Esophagus squamous epithelium (tissue), 5 donors: ENCODE measurements at regions not wholly inside any gene's neighbourhood (a gene's known extent, or its start where the extent isn't known, plus 50 kb on each side); places are given as distances from the start of the nearest gene placed in this dataset.

ENCODE experiments used
- DNase-seq: peaks from one replicate; lab custom pipeline; 2025; lab: John Stamatoyannopoulos, UW
- H3K27ac ChIP-seq, 4 donors: fragments of 200-600 bp; sonication (generic); one replicate each; pipeline ENCODE4 v1.5.1; 2016 to 2019; ENCODE audit warnings: mild to moderate bottlenecking in 1 of 4
- H3K27me3 ChIP-seq, 4 donors: fragments of 200-600 bp; sonication (generic); 1 replicate in 3 of 4; 2 replicates in 1 of 4; pipeline versions ENCODE4 v1.5.1 to v1.6.0; 2017 to 2021; ENCODE audit warnings: antibody characterized with exemption in 1 of 4
- H3K36me3 ChIP-seq, 3 donors: fragments of 200-600 bp; sonication (generic); one replicate each; pipeline ENCODE4 v1.5.1; 2016 to 2019
- H3K4me1 ChIP-seq, 3 donors: fragments of 200-600 bp; sonication (generic); one replicate each; pipeline ENCODE4 v1.5.1; 2017 to 2019
- H3K4me3 ChIP-seq, 4 donors: fragments of 200-600 bp; sonication (generic); 1 replicate in 3 of 4; 2 replicates in 1 of 4; pipeline ENCODE4 v1.5.1; 2016 to 2019; ENCODE audit warnings: mild to moderate bottlenecking in 2 of 4, moderate library complexity in 1 of 4
- H3K9me3 ChIP-seq, 3 donors: fragments of 200-600 bp; sonication (generic); one replicate each; pipeline ENCODE4 v1.5.1; 2016 to 2019
- POLR2A ChIP-seq, 4 donors: fragments of 450-650 bp; IDR thresholded peaks; one replicate each; pipeline ENCODE4 v1.6.1; 2017; ENCODE audit warnings: antibody characterized with exemption in 4 of 4, mild to moderate bottlenecking in 4 of 4, moderate library complexity in 3 of 4
- WGBS, 2 donors: methylation state at CpG; one replicate each; pipeline ENCODE4 v1.1.5; 2018; 5-methylcytosine and 5-hydroxymethylcytosine counted together
- intact Hi-C: fragments of 100-400 bp; cut with DNase I; formaldehyde crosslinking; loops from one replicate; pipeline ENCODE4 v1.15.0; 2022
- TF ChIP-seq, protein P1 (sequence below), 6 experiments: fragments of 450-650 bp in 4 of 6; fragments of 200-600 bp in 2 of 6; sonication (generic) in 2 of 6; IDR thresholded peaks; one replicate each; pipeline ENCODE4 v1.5.1; 2016 to 2019; ENCODE audit warnings: antibody characterized with exemption in 6 of 6, mild to moderate bottlenecking in 4 of 6, moderate library complexity in 4 of 6
- donor health status: DM: yes; HTN: yes; CAD: no.

DNA sequence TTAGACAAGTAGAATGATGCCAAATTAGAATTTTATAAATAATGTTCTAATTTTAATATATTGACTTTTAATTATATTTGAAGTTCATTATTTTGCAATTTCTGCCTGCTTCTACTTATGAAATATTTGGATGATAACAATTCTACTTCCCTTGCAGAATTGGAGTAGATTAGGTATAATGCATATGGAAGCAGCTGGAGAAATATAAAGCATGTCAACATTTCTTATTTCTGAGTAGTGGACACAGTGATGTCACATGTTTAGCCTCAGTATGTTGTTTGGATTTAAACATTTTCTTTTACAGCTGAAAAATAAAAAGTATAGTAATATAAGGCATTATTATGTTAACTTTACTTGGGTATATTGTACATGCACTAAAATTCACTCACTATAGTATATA lies 344.2 kb upstream of the E2F7 start:
- Histone ChIP-seq H3K4me1 (no peaks in the 10 kb centered on the region), H3K27ac (no peak overlapping the region), H3K27me3 (no peaks in the 10 kb centered on the region), H3K4me3 (no peak overlapping the region), H3K36me3 (no peaks in the 10 kb centered on the region), H3K9me3 (no peaks in the 10 kb centered on the region)
- intact Hi-C loops: no loop called here
- no peak for TF ChIP-seq POLR2A (IDR thresholded peaks at IDR 0.05)
- TF ChIP-seq, protein P1, sequence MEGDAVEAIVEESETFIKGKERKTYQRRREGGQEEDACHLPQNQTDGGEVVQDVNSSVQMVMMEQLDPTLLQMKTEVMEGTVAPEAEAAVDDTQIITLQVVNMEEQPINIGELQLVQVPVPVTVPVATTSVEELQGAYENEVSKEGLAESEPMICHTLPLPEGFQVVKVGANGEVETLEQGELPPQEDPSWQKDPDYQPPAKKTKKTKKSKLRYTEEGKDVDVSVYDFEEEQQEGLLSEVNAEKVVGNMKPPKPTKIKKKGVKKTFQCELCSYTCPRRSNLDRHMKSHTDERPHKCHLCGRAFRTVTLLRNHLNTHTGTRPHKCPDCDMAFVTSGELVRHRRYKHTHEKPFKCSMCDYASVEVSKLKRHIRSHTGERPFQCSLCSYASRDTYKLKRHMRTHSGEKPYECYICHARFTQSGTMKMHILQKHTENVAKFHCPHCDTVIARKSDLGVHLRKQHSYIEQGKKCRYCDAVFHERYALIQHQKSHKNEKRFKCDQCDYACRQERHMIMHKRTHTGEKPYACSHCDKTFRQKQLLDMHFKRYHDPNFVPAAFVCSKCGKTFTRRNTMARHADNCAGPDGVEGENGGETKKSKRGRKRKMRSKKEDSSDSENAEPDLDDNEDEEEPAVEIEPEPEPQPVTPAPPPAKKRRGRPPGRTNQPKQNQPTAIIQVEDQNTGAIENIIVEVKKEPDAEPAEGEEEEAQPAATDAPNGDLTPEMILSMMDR (IDR thresholded peaks at IDR 0.05): no peak
- no peak for DNase-seq

DNA sequence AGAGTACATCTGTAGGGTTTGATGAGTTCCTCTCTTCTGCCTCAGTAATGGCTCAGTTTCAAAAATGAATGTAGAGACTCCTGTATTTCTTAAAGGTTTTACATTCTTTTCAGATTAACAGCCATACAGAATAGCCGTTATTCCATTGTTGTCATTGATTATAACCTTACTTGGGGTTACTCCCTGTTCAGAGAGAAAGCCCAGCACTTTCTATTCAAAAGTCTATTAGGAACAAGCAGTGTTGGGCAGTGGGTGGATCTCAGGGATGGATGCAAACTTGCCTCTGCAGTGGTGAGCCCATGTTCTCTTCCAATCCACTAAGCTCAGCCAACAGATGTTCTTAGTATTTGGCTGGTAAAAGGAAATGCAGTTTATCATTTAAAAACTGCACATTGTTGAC lies 342.6 kb upstream of the E2F7 start:
- TF ChIP-seq POLR2A (IDR thresholded peaks at IDR 0.05): no peak
- TF ChIP-seq, protein P1 (IDR thresholded peaks at IDR 0.05): no peak
- Histone ChIP-seq H3K4me1 (peaks cover 0 to under 1% (median 0%) of the 10 kb centered on the region in 3 donors), H3K27me3 (no peaks in the 10 kb centered on the region), H3K9me3 (no peaks in the 10 kb centered on the region), H3K36me3 (no peaks in the 10 kb centered on the region), H3K27ac (no peak overlapping the region), H3K4me3 (no peak overlapping the region)
- intact Hi-C loops: no loop called here
- 60 to 64% methylated on average over 1 of the region's 1 CpG for WGBS, 2 donors
- DNase-seq: no peak

DNA sequence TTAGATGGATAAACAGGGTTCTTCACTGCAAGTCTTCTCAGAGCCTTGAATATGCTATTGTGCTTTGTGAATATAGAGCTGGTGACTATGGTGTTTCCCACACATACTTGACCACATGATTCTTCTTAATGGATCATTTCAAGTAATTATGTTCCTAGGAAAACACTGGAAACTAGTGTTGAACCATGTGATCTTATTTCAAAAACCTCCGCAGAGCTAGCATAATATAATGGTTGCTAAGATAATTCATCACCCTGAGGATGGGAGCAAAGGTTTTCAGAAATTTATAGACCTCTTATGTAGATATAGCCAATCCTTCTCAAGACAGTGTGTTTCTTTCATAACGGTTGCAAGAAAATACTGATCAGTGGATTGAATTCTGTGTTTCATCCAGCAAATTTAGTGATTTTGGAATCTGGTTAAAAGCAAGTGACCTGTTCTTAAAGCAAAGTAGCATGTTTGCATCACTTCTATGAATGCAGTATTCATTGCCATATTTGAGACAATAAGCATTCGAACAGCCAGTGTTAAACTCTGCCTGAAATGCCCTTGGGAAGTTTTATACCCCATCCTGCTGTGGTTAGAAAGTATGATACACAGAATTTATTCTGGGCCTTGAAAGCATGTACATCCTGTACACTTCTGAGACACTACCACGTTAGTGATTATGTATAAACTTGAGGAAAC lies 341.0 kb upstream of the E2F7 start:
- Histone ChIP-seq H3K4me1 (peaks cover 0 to 8% (median 0%) of the 10 kb centered on the region in 3 donors), H3K9me3 (no peaks in the 10 kb centered on the region), H3K27me3 (no peaks in the 10 kb centered on the region), H3K36me3 (no peaks in the 10 kb centered on the region), H3K4me3 (no peak overlapping the region), H3K27ac (no peak overlapping the region)
- intact Hi-C loops: no loop called here
- no peak for TF ChIP-seq POLR2A (IDR thresholded peaks at IDR 0.05)
- TF ChIP-seq, protein P1 (IDR thresholded peaks at IDR 0.05): no peak
- 69 to 79% methylated on average over 4 of the region's 4 CpGs for WGBS, 2 donors
- no peak for DNase-seq

DNA sequence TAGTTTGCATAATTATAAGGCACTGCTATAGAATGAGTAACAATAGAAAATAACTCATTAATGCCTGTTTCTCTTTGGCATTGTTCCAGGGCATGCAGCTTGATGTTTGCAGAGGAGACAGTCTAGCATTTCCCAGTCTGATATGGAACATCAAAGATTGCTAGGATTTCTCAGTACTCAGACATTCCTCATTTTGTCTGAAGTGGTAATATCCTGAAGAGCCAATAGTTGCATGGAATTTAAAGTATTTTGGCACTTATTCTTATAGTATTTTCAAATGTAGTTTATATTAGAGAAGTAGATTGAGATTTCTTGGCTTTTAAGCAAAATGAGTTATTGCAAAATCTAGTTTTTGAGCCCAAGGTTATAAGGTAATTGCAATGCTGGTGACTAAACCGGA lies 337.3 kb upstream of the E2F7 start:
- peaks cover 0 to 8% (median 0%) of the 10 kb centered on the region in 3 donors for H3K4me1 ChIP-seq
- no peaks in the 10 kb centered on the region for H3K36me3 ChIP-seq
- intact Hi-C loops: no loop called here
- WGBS, 2 donors: 50 to 58% methylated on average over 1 of the region's 1 CpG
- H3K27ac ChIP-seq: no peak overlapping the region
- no peak for DNase-seq
- no peak for TF ChIP-seq POLR2A (IDR thresholded peaks at IDR 0.05)
- TF ChIP-seq, protein P1 (IDR thresholded peaks at IDR 0.05): no peak
- no peak overlapping the region for H3K4me3 ChIP-seq
- H3K27me3 ChIP-seq: no peaks in the 10 kb centered on the region
- H3K9me3 ChIP-seq: no peaks in the 10 kb centered on the region

DNA sequence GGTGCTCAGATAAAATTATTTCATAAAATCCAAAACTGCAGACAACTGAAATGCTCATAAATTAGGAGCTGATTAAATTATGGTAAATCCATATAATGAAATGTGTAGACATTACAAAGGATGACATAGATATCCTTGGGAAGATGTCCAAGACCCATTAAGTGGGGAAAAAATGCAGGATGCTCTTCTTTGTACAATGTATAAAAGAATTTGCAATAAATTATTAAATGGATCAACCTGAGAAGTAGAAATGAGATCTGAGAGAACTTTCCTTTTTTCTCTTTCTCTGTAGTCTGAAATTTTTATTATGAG lies 336.4 kb upstream of the E2F7 start:
- H3K9me3 ChIP-seq: no peaks in the 10 kb centered on the region
- H3K4me1 ChIP-seq: peaks cover 0 to 8% (median 0%) of the 10 kb centered on the region in 3 donors
- H3K27ac ChIP-seq: no peak overlapping the region
- intact Hi-C loops: no loop called here
- no peaks in the 10 kb centered on the region for H3K27me3 ChIP-seq
- H3K4me3 ChIP-seq: no peak overlapping the region
- no peak for TF ChIP-seq POLR2A (IDR thresholded peaks at IDR 0.05)
- TF ChIP-seq, protein P1 (IDR thresholded peaks at IDR 0.05): no peak
- H3K36me3 ChIP-seq: no peaks in the 10 kb centered on the region
- no peak for DNase-seq
